HG03095 (cell line): ENCODE measurements at regions not wholly inside any gene's neighbourhood (a gene's known extent, or its start where the extent isn't known, plus 50 kb on each side); places are given as distances from the start of the nearest gene placed in this dataset.

Source experiments
- ATAC-seq: cut with Tn5 transposase; IDR thresholded peaks from one replicate; pipeline ENCODE4 v1.9.1; 2021; ENCODE audit warnings: moderate library complexity; ENCODE audit not compliant: unreplicated experiment

DNA sequence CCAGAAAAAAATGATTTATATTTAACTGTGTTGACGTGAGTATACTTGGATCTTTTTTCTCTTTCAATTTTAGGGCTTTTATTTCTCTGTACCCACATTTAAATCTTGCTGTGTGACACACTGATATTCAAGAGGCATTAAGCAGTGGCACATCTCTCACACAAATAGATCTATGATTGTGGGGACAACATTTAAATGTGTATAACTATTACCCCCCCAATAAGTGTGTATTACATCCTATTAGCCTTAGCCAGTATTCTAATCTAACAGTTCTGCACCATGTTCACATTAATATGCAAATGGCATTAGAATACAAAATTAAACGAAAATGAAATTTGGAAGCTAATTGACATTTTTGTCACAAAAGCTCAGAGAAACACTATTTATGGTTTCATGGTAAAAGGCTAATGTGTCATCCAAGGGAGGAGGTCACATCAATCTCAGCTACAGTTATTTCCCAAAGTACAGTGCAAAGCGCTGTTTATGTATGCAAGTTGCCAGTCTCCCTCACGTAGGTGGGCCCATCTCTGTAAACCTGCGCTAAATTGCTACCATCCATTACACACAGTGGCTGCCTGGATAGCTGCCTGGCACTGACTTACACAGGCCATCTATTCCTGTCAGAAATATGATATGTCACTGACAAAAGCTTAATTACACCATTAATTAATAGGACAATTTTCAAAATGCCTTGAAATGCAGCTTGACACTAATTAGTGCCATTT is 984.7 kb upstream of the PCDH9 start:
- no peak for ATAC-seq

DNA sequence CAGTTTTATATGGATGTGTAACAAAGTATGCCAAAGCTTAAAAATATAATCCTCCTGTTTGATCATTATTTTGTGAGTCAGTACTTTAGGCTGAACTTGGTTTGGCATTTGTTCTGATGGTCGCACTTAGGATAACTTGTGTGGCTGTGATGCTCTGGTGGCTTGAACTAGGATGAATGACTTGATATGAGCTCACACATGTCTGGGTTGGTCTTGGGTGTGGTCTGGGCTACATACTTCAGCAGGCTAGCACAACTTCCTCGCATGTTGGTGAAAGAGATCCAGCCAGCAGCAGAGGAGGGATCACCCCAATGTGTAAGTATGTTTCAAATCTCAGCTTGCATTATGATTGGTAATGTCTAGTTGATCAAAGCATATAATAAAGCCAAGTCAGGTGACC is 969.1 kb upstream of the PCDH9 start:
- no peak for ATAC-seq

DNA sequence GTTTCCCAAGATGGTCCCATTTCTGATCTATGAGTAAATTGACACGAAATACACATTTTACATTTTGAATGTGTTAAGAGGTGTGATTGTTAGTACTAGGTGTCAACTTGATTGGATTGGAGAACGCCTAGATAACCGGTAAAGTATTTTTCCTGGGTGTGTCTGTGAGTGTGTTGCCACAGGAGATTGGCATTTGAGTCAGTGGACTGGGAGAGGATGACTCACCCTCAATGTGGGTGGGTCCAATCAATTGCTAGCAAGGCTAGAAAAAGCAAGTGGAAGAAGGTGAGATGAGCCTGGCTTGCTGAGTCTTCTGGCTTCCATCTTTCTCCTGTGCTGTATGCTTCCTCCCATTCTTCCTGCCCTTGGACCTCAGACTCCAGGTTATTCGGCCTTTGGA is 960.7 kb upstream of the PCDH9 start:
- ATAC-seq = no peak

DNA sequence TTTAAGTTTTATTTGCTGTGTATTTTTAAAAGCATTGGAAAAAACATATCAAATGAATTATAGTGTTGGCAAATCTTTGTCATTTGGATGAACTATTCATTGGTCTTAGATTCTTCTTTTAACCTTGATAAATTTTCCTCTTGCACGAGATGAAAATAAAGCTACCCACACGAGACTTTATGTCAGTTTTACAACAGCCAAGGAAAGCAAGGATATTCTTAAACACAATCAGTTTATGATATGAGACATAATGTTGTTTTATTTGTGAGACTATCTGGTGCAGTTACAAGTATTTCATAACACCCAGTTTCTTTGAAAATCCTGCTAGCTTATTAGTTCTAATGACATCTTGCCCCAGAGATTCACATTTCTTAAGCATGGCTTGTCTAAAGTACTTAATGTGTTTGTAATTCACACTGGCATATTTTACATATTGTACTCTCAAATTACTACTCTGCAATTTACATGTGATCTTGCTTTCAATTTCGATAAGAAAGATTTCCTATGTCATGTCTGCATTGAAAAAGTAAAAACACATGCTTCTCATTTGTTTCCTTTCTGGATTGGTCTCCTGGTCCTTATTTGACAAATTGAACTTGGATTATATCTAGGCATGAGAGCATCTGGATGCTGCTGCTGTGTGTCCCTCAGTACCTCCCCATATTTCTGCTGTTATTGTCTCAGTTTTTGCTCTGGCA is 955.5 kb upstream of the PCDH9 start:
- ATAC-seq = no peak

DNA sequence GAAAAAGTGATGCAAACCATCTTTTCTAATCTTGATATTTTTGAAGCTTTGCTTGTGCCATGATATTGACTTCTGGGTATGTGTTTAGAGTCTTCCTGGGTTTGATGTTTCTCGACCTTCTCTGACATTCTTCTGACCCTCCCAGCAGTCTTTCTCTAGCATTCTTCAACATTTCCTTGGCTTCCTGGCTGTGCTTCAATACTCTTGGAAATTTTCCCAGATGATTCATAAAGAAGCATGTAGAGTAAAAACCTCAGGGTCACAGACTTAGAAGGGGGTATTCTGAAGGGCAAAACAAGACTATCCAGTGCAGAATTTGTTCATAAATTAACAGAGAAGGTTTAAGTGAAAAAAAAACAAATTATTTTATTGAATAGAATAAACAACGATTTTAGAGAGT is 946.3 kb upstream of the PCDH9 start:
- ATAC-seq = no peak

DNA sequence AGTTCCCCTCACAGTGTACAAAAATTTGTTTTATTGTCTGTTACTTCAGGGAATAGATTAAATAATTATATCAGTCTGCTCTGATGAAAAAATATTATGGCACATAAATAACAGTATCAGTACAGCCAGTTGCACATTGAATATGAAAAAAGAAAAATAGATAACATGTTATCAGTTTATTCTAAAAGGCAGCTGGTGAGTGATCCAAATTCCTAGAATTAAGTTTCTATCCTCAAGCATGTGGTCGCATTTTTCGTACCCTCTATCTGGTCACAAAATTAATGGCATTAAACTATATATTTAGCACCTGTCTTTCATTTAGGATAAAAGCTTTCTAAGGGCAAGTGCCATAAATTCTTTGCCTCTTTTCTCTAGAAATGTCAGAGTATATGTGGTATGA is 944.8 kb upstream of the PCDH9 start:
- ATAC-seq = no peak

DNA sequence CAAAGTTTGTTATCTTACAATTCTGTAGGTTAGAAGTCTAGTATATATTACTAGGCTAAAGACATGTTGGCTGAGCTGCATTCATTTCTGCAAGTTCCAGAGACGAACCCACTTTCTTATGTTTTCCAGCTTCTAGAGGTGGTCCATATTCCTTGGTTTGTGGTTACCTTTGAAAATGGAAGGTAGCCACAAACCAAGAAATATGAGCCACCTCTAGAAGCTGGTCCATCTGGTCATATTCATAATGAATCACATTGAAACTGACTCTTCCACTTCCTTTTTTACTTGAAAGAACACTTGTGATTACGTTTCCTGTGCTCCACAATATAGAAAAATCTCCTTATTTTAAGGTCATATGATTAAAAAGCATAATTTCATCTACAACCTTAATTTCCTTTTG is 943.0 kb upstream of the PCDH9 start:
- no peak for ATAC-seq

DNA sequence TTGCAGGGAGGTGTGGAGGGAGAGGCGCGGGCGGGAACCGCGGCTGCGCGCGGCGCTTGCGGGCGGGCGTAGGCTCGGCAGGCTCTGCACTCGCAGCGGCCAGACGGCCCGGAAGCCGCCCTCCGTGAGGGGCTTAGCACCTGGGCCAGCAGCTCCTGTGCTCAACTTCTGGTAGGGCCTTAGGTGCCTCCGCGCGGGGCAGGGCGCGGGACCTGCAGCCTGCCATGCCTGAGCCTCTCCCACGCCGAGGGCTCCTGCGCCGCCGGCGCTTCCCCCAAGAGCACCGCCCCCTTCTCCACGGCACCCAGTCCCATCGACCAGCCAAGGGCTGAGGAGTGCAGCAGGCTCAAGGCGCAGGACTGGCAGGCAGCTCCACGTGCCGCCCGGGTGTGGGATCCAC is 940.8 kb upstream of the PCDH9 start:
- ATAC-seq = no peak

DNA sequence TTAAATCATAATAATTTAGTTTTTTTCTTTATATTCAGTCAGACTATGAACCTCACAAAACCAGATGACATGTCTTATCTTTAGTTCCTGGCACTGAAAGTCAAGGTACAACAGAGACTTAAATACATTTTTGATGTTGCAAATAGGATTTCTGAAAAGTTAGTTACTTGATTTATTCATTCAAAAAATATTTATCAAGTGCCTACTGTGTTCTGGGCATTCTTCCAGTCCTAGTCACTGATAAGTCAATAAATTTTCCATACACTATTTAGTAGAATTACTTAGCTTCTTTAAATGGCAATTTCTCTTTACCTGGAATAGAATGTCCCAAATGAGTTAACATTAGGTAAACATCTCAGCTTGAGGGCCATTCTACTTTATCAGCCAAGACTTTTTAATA is 938.3 kb upstream of the PCDH9 start:
- no peak for ATAC-seq

DNA sequence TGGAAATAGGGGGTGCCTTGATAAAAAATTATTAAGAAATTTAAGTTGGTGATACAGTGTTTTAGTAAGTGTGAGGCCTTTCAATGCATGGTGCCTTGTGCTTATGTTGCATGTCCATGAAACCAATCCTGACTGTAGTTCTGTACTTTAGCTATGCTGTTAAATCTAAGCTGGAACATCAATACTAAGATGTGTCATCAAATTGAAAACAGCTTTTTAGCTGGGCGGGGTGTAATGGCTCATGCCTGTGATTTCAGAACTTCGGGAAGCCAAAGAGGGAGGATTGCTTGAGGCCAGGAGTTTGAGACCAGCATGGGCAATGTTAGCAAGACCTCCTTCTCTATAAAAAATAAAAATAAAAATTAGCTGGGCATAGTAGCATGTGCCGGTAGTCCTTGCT is 930.3 kb upstream of the PCDH9 start:
- ATAC-seq = no peak

DNA sequence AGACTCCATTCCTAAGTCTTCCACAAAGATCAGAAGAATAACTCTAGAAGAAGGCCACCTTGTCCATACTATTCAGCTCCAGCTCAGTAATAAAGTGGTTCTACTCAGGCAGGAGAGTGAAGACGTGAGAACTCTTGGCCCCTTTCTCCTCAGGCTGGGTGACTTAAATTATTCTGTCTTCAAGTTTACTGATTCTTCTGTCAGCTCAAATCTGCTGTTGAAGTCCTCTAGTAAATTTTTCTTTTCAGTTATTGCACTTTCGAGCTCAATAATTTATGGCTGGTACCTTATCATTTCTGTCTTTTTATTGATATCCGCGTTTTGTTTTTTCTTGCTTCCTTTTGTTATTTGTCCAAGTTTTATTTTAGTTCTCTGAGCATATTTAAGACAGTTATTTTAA is 922.3 kb upstream of the PCDH9 start:
- no peak for ATAC-seq

DNA sequence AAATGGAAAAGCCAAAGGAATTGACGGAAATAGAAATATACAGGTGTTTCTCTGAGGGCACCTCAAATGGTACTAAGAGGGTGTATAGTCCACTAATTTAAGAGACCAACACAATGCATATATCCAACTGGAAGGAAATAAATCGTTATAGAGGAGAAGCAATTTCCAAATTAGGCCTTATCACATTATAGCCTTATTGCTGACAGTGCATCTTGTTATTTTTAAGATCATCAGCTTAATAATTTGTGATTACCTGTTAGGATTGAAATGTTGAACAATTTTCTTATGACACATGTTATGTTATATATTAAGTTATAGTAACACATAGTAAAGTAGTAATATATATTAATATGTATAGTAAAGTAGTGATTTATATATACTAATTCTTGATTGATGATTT is 915.7 kb upstream of the PCDH9 start:
- no peak for ATAC-seq

DNA sequence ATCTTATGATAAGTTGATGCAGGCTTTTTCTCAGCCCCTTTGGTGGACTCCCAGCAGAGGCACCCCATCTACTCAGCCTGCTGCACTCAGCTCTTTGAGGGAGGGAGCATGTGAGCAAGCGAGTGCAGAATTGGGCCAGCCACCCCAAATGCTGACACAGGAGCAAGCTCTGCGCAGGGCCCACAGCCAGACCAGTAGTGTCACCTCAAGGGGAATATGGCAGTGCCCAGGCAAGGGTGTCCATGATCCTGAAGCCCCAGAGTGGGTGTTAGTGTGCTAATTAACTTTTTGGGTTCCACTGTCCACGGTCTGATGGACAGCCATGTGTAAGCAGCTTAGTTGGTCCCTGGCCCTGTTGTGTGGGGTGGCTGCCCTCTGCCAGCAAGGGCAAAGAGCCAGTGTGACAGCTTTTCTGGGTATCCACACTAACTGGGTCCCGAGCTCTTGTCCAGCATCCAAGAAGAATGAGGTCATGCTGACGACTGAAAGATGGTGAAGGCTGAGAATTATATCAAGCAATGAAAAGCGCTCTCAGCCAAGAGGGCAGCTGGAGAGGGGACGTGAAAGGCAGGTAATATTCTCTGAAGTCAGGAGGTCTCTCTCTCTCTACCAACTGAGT is 898.3 kb upstream of the PCDH9 start:
- no peak for ATAC-seq

DNA sequence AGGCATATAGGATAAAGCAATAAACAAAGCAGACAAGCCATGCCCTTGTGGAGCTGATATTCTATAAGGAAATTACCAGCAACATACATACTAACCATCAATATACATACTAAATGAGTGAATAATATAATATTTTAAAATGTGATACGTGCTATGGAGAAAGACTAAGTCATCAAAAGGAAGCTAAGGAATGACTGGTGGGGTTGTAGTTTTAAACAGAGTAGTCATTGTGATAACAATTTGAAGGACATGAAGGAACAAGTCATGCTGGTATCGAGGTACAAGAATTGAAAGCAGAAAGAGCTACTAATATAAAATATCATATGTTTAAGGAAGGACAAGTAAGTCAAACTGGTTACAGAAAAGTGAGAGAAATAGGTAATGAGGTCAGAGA is 894.9 kb upstream of the PCDH9 start:
- no peak for ATAC-seq

DNA sequence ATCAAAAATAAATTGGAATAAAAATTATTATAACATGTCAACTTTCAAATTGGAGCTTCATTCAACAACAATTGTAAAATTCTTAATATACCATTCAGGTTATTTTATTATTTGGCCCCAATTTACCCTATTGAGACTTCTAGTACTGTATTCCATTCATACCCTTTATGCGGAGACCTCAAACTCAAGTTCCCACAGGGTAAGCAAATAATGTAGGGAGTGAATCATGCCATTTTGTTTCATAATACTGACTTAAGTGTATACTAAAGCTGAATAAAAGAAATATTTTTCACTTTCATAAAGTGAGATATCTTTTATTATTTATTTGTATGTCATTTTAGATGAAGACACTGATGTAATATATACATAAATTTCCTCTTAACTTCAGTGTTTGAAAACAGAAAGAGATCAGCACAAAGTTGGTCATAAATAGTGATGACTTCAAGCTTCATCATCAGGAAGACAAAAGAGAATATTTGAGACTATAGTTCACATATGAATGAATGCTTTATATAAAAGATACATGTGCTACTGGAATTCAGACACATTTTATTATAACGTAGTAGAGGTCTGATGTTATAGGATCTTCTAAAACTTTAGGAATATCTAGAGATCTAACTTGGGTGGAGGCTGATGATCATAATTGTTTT is 894.4 kb upstream of the PCDH9 start:
- ATAC-seq = no peak

DNA sequence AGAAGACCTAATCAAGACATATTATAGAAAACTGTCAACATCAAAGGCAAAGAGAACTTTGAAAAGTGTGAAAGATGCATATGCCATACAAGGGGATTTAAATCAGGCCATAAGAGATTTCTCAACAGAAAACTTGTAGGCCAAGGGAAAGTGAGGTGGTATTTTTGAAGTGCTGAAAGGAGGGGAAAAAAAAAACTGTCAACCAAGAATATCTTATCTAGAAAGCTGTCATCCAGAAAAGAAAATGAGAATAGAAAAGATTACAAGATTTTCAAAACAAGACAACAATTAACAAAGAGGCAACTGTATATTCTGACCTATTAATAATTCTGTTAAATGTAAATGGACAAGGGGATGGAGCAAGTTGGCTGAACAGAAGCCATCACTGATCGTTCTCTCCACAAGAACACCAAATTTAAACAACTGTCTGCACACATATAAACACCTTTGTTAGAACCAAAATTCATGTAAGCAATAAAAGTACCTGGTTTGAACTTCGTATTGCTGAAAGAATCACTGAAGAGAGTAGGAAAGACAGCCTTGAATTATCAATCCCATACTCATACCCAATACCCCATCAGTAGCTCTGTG is 880.1 kb upstream of the PCDH9 start:
- ATAC-seq = no peak

DNA sequence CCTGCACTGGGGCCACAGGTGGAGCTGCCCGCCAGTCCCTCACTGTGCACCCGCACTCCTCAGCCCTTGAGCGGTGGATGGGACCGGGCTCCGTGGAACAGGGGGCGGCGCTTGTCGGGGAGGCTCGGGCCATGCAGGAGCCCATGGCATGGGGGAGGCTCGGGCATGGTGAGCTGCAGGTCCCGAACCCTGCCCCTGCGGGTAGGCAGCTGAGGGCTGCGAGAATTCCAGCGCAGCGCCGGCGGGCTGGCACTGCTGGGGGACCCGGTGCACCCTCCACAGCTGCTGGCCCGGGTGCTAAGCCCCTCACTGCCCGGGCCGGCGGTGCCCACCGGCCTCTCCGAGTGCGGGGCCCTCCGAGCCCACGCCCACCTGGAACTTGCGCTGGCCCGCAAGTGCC is 877.5 kb upstream of the PCDH9 start:
- ATAC-seq = no peak

DNA sequence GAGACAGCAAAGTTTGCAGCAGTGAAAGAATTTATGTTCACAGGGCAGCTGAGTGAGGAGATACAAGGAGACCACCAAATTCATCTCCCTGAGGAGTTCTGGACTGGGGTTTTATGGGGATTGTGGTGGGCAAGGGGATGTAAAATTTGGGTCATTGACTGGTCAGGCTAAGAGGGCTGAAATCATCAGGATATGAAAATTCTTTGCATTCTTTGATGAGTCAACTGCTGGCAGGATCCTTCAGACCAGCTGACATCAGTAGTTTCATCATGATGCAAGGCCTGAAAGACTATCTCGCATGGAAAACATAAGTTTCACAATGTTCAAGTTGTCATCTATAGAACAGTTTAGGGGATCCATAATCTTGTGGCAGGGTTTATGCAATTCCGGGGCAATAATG is 869.5 kb upstream of the PCDH9 start:
- ATAC-seq = no peak

DNA sequence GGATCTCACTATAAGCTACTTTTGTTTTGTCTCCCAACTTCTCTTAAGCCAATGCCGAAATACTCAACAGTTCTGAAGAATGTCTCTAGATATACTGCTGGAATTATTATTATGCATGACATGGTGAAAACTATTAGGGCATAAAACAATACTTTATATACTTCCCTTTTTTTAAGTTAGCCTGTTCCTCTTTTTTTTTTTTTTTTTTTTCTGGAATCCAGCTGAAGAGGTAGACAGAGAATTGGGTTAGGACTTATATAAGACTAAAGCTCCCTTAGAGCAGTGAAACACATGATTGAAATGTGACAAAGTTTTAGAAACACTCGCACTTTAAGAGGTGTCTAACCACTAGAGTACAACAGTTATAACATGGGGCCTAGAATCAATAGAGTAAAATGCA is 850.9 kb upstream of the PCDH9 start:
- no peak for ATAC-seq

DNA sequence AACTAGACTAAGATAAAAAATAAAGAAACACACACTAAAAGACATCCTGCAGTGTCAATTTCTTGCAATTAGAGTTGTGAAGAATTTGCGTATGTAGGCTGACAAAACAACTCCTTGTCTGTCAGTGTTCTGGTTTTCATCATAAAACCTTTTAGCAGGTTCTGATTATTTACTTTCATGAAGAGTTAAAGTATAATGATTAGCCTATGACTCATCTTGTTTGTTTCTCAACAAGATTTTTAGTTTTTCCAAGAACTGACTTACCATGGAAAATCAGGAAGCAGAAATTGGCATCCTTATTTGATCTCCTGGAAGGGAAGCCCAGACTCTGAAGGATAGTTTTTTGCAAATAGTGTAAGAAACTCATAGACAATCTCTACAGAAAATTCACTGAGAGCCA is 848.7 kb upstream of the PCDH9 start:
- ATAC-seq = no peak

DNA sequence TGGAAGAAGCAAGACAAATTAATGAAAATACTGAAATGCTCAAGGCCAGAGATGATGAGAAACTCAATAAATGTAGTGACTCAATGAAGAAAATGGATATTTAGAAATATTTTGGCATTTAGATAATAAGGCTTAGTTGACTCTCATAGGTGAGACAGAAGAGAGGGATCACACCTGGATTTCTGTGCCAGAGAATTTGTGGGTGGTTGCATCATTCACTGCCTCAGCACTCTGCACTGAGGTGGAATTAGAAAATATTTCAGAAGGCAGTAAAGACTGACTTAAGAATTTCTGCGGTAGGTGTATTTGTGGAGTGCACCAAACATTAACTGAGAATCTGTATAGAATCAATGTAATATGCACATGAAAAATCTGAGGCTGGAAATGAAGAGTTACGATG is 848.3 kb upstream of the PCDH9 start:
- ATAC-seq = no peak

DNA sequence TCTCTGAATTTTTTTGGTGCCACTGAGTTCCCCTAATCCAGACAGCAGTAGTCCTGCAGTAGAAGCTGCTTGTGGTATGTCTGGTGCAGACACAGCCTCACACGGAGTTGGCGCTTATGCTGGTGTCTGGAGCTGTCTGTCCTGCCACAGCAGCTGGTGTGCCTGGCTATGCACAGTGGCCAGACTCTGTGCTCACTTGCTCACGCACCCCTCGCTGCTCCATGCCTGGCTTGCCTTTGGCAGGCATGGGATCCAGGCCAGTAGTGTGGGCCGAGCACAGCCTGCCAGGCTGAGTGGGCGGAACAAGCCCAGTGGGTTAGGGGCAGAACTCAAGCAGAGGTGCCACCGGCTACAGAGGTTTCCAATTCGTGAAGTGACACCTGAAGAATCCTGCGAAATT is 845.9 kb upstream of the PCDH9 start:
- no peak for ATAC-seq
